CD14-positive monocyte (primary cell): ENCODE measurements at regions not wholly inside any gene's neighbourhood (a gene's known extent, or its start where the extent isn't known, plus 50 kb on each side); places are given as distances from the start of the nearest gene placed in this dataset.

Source experiments
- DNase-seq, 3 donors: peaks; one replicate each; pipeline ENCODE4 v3.0.0-alpha.2; 2011 to 2022
- H2AFZ ChIP-seq: 2 replicates; pipeline ENCODE4 v1.6.0; 2012; ENCODE audit warnings: mild to moderate bottlenecking, low read depth, low read length, inconsistent platforms; ENCODE audit not compliant: insufficient read depth, poor library complexity, severe bottlenecking
- H3K27ac ChIP-seq, 2 donors: 1 replicate in 1 of 2; 2 replicates in 1 of 2; pipeline ENCODE4 v1.5.1; 2012 to 2013; ENCODE audit warnings: low read length in 2 of 2, control low read depth in 1 of 2, inconsistent platforms in 1 of 2, low read depth in 1 of 2, mild to moderate bottlenecking in 1 of 2
- H3K27me3 ChIP-seq, 2 donors: one replicate each; pipeline versions ENCODE4 v1.6.0 to v1.6.1; 2011 to 2013; ENCODE audit warnings: low read length in 2 of 2; ENCODE audit not compliant: control insufficient read depth in 2 of 2, insufficient read depth in 2 of 2
- H3K36me3 ChIP-seq, 2 donors: replicated peaks in 1 of 2; 1 replicate in 1 of 2; 2 replicates in 1 of 2; pipeline versions ENCODE4 v1.5.1 to v1.6.1; 2012 to 2013; ENCODE audit warnings: low read length in 2 of 2, control low read depth in 1 of 2, inconsistent platforms in 1 of 2, mild to moderate bottlenecking in 1 of 2; ENCODE audit not compliant: insufficient read depth in 2 of 2, control insufficient read depth in 1 of 2
- H3K4me1 ChIP-seq, 2 donors: 1 replicate in 1 of 2; 2 replicates in 1 of 2; pipeline versions ENCODE4 v1.5.1 to v1.6.1; 2012 to 2013; ENCODE audit warnings: low read length in 2 of 2, control low read depth in 1 of 2, inconsistent platforms in 1 of 2, mild to moderate bottlenecking in 1 of 2, moderate library complexity in 1 of 2; ENCODE audit not compliant: insufficient read depth in 2 of 2, control insufficient read depth in 1 of 2
- H3K4me2 ChIP-seq: replicated peaks from 2 replicates; pipeline ENCODE3; 2012; ENCODE audit warnings: low read length, moderate library complexity, mild to moderate bottlenecking; ENCODE audit not compliant: poor library complexity, severe bottlenecking; ENCODE audit errors: extremely low read depth
- H3K4me3 ChIP-seq, 3 experiments: fragments of 200-600 bp in 1 of 3; sonication (generic) in 1 of 3; replicated peaks in 1 of 3; 1 replicate in 2 of 3; 2 replicates in 1 of 3; pipeline ENCODE4 v1.5.1; 2011 to 2013; ENCODE audit warnings: low read length in 3 of 3, mild to moderate bottlenecking in 3 of 3, control low read depth in 2 of 3, low read depth in 2 of 3, inconsistent platforms in 1 of 3, moderate library complexity in 1 of 3
- H3K79me2 ChIP-seq: 2 replicates; pipeline ENCODE4 v1.6.0; 2012; ENCODE audit warnings: mild to moderate bottlenecking, control low read depth, inconsistent platforms, low read length, moderate library complexity; ENCODE audit not compliant: insufficient read depth
- H3K9ac ChIP-seq: 2 replicates; pipeline ENCODE4 v1.6.0; 2017; ENCODE audit warnings: low read length, mild to moderate bottlenecking; ENCODE audit not compliant: insufficient read depth, poor library complexity, severe bottlenecking
- H3K9me3 ChIP-seq, 2 donors: replicated peaks in 1 of 2; 1 replicate in 1 of 2; 2 replicates in 1 of 2; pipeline versions ENCODE4 v1.5.1 to v1.6.1; 2012 to 2013; ENCODE audit warnings: low read length in 2 of 2, control low read depth in 1 of 2; ENCODE audit not compliant: control insufficient read depth in 1 of 2, insufficient read depth in 1 of 2
- H4K20me1 ChIP-seq: 2 replicates; pipeline ENCODE4 v1.6.0; 2012; ENCODE audit warnings: mild to moderate bottlenecking, low read length, control low read depth, moderate library complexity; ENCODE audit not compliant: insufficient read depth
- H3K27ac Mint-ChIP-seq, 7 donors: one replicate each; pipeline ENCODE4 v1.8.0; 2020; ENCODE audit warnings: mild to moderate bottlenecking in 7 of 7, mixed read lengths in 7 of 7, moderate library complexity in 6 of 7, inconsistent platforms in 2 of 7
- H3K27me3 Mint-ChIP-seq, 3 donors: one replicate each; pipeline ENCODE4 v1.8.0; 2021 to 2022; ENCODE audit warnings: low read depth in 3 of 3, mild to moderate bottlenecking in 3 of 3, mixed read lengths in 3 of 3, moderate library complexity in 3 of 3, inconsistent platforms in 1 of 3
- H3K36me3 Mint-ChIP-seq, 2 donors: one replicate each; pipeline ENCODE4 v1.8.0; 2020; ENCODE audit warnings: mixed read lengths in 2 of 2, inconsistent platforms in 1 of 2, mild to moderate bottlenecking in 1 of 2
- H3K4me1 Mint-ChIP-seq: one replicate; pipeline ENCODE4 v1.8.0; 2020; ENCODE audit warnings: mild to moderate bottlenecking, mixed read lengths
- H3K4me3 Mint-ChIP-seq, 2 donors: one replicate each; pipeline ENCODE4 v1.8.0; 2020; ENCODE audit warnings: mild to moderate bottlenecking in 2 of 2, mixed read lengths in 2 of 2, moderate library complexity in 1 of 2
- H3K9me3 Mint-ChIP-seq, 7 donors: one replicate each; pipeline ENCODE4 v1.8.0; 2020 to 2022; ENCODE audit warnings: mixed read lengths in 7 of 7, mild to moderate bottlenecking in 6 of 7, moderate library complexity in 6 of 7, inconsistent platforms in 2 of 7
- WGBS: methylation state at CpG from one replicate; pipeline ENCODE4 v1.1.5; 2013; ENCODE audit warnings: missing lambda C conversion rate; ENCODE audit not compliant: insufficient coverage; 5-methylcytosine and 5-hydroxymethylcytosine counted together
- intact Hi-C, 2 donors: fragments of 100-400 bp; cut with micrococcal nuclease; formaldehyde crosslinking; loops; one replicate each; pipeline versions ENCODE4 v1.15.0 to v1.15.1; 2023
- TF ChIP-seq, protein P1 (sequence below): fragments of 200-600 bp; IDR thresholded peaks from one replicate; pipeline ENCODE4 v1.8.0; 2022; ENCODE audit warnings: antibody characterized with exemption, mild to moderate bottlenecking

GRCh38 chr2:72003796-72004195 is 143.9 kb downstream of the CYP26B1 start:
- TF ChIP-seq, protein P1, sequence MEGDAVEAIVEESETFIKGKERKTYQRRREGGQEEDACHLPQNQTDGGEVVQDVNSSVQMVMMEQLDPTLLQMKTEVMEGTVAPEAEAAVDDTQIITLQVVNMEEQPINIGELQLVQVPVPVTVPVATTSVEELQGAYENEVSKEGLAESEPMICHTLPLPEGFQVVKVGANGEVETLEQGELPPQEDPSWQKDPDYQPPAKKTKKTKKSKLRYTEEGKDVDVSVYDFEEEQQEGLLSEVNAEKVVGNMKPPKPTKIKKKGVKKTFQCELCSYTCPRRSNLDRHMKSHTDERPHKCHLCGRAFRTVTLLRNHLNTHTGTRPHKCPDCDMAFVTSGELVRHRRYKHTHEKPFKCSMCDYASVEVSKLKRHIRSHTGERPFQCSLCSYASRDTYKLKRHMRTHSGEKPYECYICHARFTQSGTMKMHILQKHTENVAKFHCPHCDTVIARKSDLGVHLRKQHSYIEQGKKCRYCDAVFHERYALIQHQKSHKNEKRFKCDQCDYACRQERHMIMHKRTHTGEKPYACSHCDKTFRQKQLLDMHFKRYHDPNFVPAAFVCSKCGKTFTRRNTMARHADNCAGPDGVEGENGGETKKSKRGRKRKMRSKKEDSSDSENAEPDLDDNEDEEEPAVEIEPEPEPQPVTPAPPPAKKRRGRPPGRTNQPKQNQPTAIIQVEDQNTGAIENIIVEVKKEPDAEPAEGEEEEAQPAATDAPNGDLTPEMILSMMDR, result no peak
- H3K4me2 ChIP-seq, result no peak overlapping the region
- WGBS, result 79% methylated on average over 3 of the region's 3 CpGs
- no peaks in the 10 kb centered on the region for H3K4me1 Mint-ChIP-seq
- H3K27ac Mint-ChIP-seq, result peak overlapping the region in 1 of 7 donors; percentile 55
- H3K36me3 Mint-ChIP-seq, result no peaks in the 10 kb centered on the region
- H3K27me3 ChIP-seq, result no peaks in the 10 kb centered on the region
- no peaks in the 10 kb centered on the region for H3K4me1 ChIP-seq
- H3K9me3 Mint-ChIP-seq, result peaks cover 0 to 3% (median 1%) of the 10 kb centered on the region in 7 donors
- no peaks in the 10 kb centered on the region for H4K20me1 ChIP-seq
- H3K9ac ChIP-seq, result no peak overlapping the region
- H3K79me2 ChIP-seq, result no peaks in the 10 kb centered on the region
- H3K36me3 ChIP-seq, result no peaks in the 10 kb centered on the region
- peaks cover 1 to 6% (median 1%) of the 10 kb centered on the region in 3 donors for H3K27me3 Mint-ChIP-seq
- H2AFZ ChIP-seq, result no peak overlapping the region
- H3K27ac ChIP-seq, result no peak overlapping the region
- no peak for DNase-seq
- H3K9me3 ChIP-seq, result no peaks in the 10 kb centered on the region
- intact Hi-C loops, result no loop called here
- H3K4me3 Mint-ChIP-seq, result no peak overlapping the region
- no peak overlapping the region for H3K4me3 ChIP-seq

DNA sequence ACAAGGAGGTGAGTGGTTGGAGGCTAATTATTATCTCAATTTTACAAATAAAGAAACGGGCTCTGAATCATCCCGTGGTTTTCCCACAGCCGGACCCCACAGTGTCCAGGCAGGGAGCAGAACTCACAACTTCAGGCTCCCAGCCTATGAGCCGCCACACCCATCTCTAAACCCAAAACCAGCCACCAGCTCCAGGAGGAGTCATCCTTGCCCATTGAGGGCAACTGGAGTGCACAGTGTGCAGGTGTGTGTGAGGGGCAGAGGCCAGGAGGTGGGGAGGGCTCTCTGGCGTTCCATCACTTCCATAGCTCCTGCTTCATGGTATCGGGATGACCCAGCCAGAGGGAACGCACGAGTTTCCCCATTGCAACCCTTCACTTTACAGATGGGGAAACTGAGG is 144.5 kb downstream of the CYP26B1 start:
- Histone ChIP-seq H3K4me1 (no peaks in the 10 kb centered on the region), H2AFZ (no peak overlapping the region), H4K20me1 (no peaks in the 10 kb centered on the region), H3K4me3 (no peak overlapping the region), H3K4me2 (no peak overlapping the region), H3K27me3 (no peaks in the 10 kb centered on the region), H3K9me3 (no peaks in the 10 kb centered on the region), H3K9ac (no peak overlapping the region), H3K79me2 (no peaks in the 10 kb centered on the region), H3K36me3 (no peaks in the 10 kb centered on the region), H3K27ac (no peak overlapping the region)
- Mint-ChIP-seq H3K36me3 (no peaks in the 10 kb centered on the region), H3K9me3 (peaks cover 0 to 3% (median 1%) of the 10 kb centered on the region in 7 donors), H3K27ac (no peak overlapping the region), H3K27me3 (peaks cover 1 to 6% (median 1%) of the 10 kb centered on the region in 3 donors), H3K4me3 (no peak overlapping the region), H3K4me1 (no peaks in the 10 kb centered on the region)
- DNase-seq, result no peak
- intact Hi-C loops, result no loop called here
- no CpG with 5 or more reads among the region's 8 CpGs for WGBS
- TF ChIP-seq, protein P1, result no peak
